ENCODE measurements at regions not wholly inside any gene's neighbourhood (a gene's known extent, or its start where the extent isn't known, plus 50 kb on each side); places are given as distances from the start of the nearest gene placed in this dataset.

DNA sequence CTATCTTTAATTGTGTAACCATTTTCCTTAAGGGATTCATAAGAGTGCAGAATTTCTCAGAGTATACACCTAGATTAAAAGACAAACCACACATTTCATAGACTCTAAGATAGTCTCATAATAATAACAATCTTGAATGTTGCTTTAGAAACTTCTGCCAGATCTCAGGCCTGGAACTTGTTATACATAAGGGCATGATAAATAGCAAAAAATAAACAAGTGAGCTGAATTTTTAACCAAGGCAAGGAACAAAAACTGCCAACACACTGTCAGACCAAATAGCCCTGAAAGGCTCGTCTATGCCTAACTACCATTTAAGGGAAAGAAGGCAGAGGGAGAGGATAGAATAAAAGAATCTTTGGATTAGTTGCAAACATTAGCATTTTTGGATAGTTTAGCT lies 65.8 kb upstream of the SEMA3C start:
- TF ChIP-seq, protein P1, sequence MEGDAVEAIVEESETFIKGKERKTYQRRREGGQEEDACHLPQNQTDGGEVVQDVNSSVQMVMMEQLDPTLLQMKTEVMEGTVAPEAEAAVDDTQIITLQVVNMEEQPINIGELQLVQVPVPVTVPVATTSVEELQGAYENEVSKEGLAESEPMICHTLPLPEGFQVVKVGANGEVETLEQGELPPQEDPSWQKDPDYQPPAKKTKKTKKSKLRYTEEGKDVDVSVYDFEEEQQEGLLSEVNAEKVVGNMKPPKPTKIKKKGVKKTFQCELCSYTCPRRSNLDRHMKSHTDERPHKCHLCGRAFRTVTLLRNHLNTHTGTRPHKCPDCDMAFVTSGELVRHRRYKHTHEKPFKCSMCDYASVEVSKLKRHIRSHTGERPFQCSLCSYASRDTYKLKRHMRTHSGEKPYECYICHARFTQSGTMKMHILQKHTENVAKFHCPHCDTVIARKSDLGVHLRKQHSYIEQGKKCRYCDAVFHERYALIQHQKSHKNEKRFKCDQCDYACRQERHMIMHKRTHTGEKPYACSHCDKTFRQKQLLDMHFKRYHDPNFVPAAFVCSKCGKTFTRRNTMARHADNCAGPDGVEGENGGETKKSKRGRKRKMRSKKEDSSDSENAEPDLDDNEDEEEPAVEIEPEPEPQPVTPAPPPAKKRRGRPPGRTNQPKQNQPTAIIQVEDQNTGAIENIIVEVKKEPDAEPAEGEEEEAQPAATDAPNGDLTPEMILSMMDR (IDR thresholded peaks at IDR 0.05), result no peak
- no peak for TF ChIP-seq POLR2A (IDR thresholded peaks at IDR 0.05)
